ENCODE measurements at regions not wholly inside any gene's neighbourhood (a gene's known extent, or its start where the extent isn't known, plus 50 kb on each side); places are given as distances from the start of the nearest gene placed in this dataset.

GRCh38 chr1:98325646-98326440 is 335.7 kb upstream of the SNX7 start:
- TF ChIP-seq GABPA (IDR thresholded peaks at IDR 0.05; ENCODE audit: low read depth) (no peak), POLR2AphosphoS5 (IDR thresholded peaks at IDR 0.05; ENCODE audit: low read depth) (no peak), CTCF (IDR thresholded peaks at IDR 0.05; ENCODE audit: insufficient read depth, low read length) (no peak), REST (IDR thresholded peaks at IDR 0.05; ENCODE audit: insufficient replicate concordance, low read depth) (no peak), SPI1 (IDR thresholded peaks at IDR 0.05; ENCODE audit: borderline replicate concordance, low read depth) (no peak)
- H3K27ac ChIP-seq (replicated peaks): no peak overlapping the region
- no peak for DNase-seq (ENCODE audit: low read depth in 1 of 2, low spot score in 1 of 2)

GRCh38 chr1:98323906-98324358 is 337.6 kb upstream of the SNX7 start:
- Histone ChIP-seq H3K27ac (replicated peaks) (peak overlapping the region; percentile 43), H3K4me3 (replicated peaks; ENCODE audit: insufficient read depth, low read length) (no peak overlapping the region), H3K27me3 (ENCODE audit: insufficient read depth, poor library complexity, severe bottlenecking) (no peaks in the 10 kb centered on the region)
- DNase-seq (ENCODE audit: low read depth in 1 of 2, low spot score in 1 of 2): peak; percentile 74 to 77
- no peak for TF ChIP-seq CTCF (IDR thresholded peaks at IDR 0.05; ENCODE audit: insufficient read depth, low read length)
- peak; percentile 46 for TF ChIP-seq SPI1 (IDR thresholded peaks at IDR 0.05; ENCODE audit: borderline replicate concordance, low read depth)
- peak; percentile 56; the same call in 1 of the 2 replicates for TF ChIP-seq POLR2AphosphoS5 (IDR thresholded peaks at IDR 0.05; ENCODE audit: low read depth)

More at GRCh38 chr1:98325646-98326440, 335.7 kb upstream of the SNX7 start:
- Histone ChIP-seq H3K27me3 (ENCODE audit: insufficient read depth, poor library complexity, severe bottlenecking) (no peaks in the 10 kb centered on the region), H3K4me3 (replicated peaks; ENCODE audit: insufficient read depth, low read length) (no peak overlapping the region)

- no peaks in the 10 kb centered on the region for H3K27me3 ChIP-seq (ENCODE audit: insufficient read depth, poor library complexity, severe bottlenecking)
- H3K4me3 ChIP-seq (replicated peaks; ENCODE audit: insufficient read depth, low read length): no peak overlapping the region
- no peak for TF ChIP-seq POLR2AphosphoS5 (IDR thresholded peaks at IDR 0.05; ENCODE audit: low read depth)
- TF ChIP-seq SPI1 (IDR thresholded peaks at IDR 0.05; ENCODE audit: borderline replicate concordance, low read depth): no peak
- TF ChIP-seq CTCF (IDR thresholded peaks at IDR 0.05; ENCODE audit: insufficient read depth, low read length): no peak
- TF ChIP-seq GABPA (IDR thresholded peaks at IDR 0.05; ENCODE audit: low read depth): no peak
- no peak for TF ChIP-seq REST (IDR thresholded peaks at IDR 0.05; ENCODE audit: insufficient replicate concordance, low read depth)
- DNase-seq (ENCODE audit: low read depth in 1 of 2, low spot score in 1 of 2): peak; percentile 39 to 68
- H3K27ac ChIP-seq (replicated peaks): peak overlapping the region; percentile 43
These were observed 338.1 kb upstream of the SNX7 start for GRCh38 chr1:98323388-98323787.
